LNCaP clone FGC (cell line): ENCODE measurements at regions not wholly inside any gene's neighbourhood (a gene's known extent, or its start where the extent isn't known, plus 50 kb on each side); places are given as distances from the start of the nearest gene placed in this dataset.

Source experiments
- DNase-seq: peaks from one replicate; pipeline ENCODE4 v3.0.0-alpha.2; 2011; ENCODE audit warnings: low read depth
- H3K4me3 ChIP-seq: 2 replicates; pipeline ENCODE4 v1.5.1; 2011; ENCODE audit warnings: mild to moderate bottlenecking, low read depth, low read length, control low read depth
- CTCF ChIP-seq: IDR thresholded peaks from 2 replicates; pipeline ENCODE4 v1.5.1; 2012; ENCODE audit warnings: mild to moderate bottlenecking; ENCODE audit not compliant: control insufficient read depth, insufficient read depth; ENCODE audit errors: extremely low read depth

GRCh38 chr1:232223183-232223708, 406.7 kb downstream of the SIPA1L2 start:
- no peak for TF ChIP-seq CTCF
- no peak for DNase-seq
- H3K4me3 ChIP-seq: no peak overlapping the region

GRCh38 chr1:232222614-232223013, 407.3 kb downstream of the SIPA1L2 start:
- no peak for TF ChIP-seq CTCF
- DNase-seq: no peak

GRCh38 chr1:232221802-232222499, 408.0 kb downstream of the SIPA1L2 start:
- H3K4me3 ChIP-seq: no peak overlapping the region
- no peak for TF ChIP-seq CTCF
- DNase-seq: no peak

More at GRCh38 chr1:232222614-232223013, 407.3 kb downstream of the SIPA1L2 start:
- H3K4me3 ChIP-seq: no peak overlapping the region

- H3K4me3 ChIP-seq: no peak overlapping the region
- no peak for TF ChIP-seq CTCF
- DNase-seq: no peak
These were observed 410.7 kb downstream of the SIPA1L2 start for GRCh38 chr1:232218955-232219865.

GRCh38 chr1:232213928-232214327, 416.0 kb downstream of the SIPA1L2 start:
- no peak for TF ChIP-seq CTCF
- DNase-seq: no peak
- H3K4me3 ChIP-seq: no peak overlapping the region

- H3K4me3 ChIP-seq: no peak overlapping the region
- no peak for DNase-seq
- TF ChIP-seq CTCF: no peak
These were observed 417.7 kb downstream of the SIPA1L2 start for GRCh38 chr1:232212253-232212652.
